ENCODE measurements at regions not wholly inside any gene's neighbourhood (a gene's known extent, or its start where the extent isn't known, plus 50 kb on each side); places are given as distances from the start of the nearest gene placed in this dataset.

GRCh38 chr3:24831221-24831620 lies 336.6 kb upstream of the THRB start:
- H3K4me1 ChIP-seq (replicated peaks in 1 of 2; ENCODE audit: control insufficient read depth in 2 of 2, insufficient read depth in 2 of 2, low read length in 2 of 2): peaks cover 0 to 12% of the 10 kb centered on the region in 2 experiments; a peak in 2 of 5 replicates
- no peak overlapping the region for H2AFZ ChIP-seq (ENCODE audit: low read depth, low read length)
- no peak for TF ChIP-seq ZNF184 (CRISPR knock-in tag; IDR thresholded peaks at IDR 0.05)
- H4K20me1 ChIP-seq (replicated peaks; ENCODE audit: control insufficient read depth, insufficient read depth, low read length): no peaks in the 10 kb centered on the region
- no peak for DNase-seq (ENCODE audit: extremely low read depth in 1 of 4, low spot score in 3 of 4)
- H3K4me2 ChIP-seq (ENCODE audit: insufficient read depth, low read length): no peak overlapping the region
- ChIA-PET CTCF (ENCODE audit: low intra/inter-chr PET ratio) (no interaction called here), POLR2A (interaction anchor here (0.7 kb wide), 1 partner anchor 441 kb away, joined by 3 read pairs; no protein-coding TSS in a partner anchor)
- H3K27ac ChIP-seq (ENCODE audit: extremely low read depth, low read depth, low read length): no peak overlapping the region
- no peak for FAIRE-seq
- no TSS peak for BruUV-seq (replicated peaks)
- no peaks in the 10 kb centered on the region for H3K9me1 ChIP-seq (ENCODE audit: control insufficient read depth, insufficient read depth, low read length)
- in situ Hi-C loops (cut with MboI): no loop called here
- H3K4me3 ChIP-seq: no peak overlapping the region
- peaks cover 0 to 13% of the 10 kb centered on the region in 2 experiments; a peak in 2 of 5 replicates for H3K27me3 ChIP-seq (ENCODE audit: control insufficient read depth in 2 of 2, insufficient read depth in 2 of 2, low read length in 2 of 2)
- no peaks in the 10 kb centered on the region for H3K79me2 ChIP-seq (ENCODE audit: control insufficient read depth, insufficient read depth, low read length)
- no peak for ATAC-seq
- intact Hi-C loops (cut with micrococcal nuclease): no loop called here
- H3K9ac ChIP-seq (ENCODE audit: insufficient read depth in 1 of 2, low read depth in 2 of 2, low read length in 2 of 2): no peak overlapping the region
- H3K36me3 ChIP-seq (ENCODE audit: control insufficient read depth, insufficient read depth, low read length): no peaks in the 10 kb centered on the region
- no peaks in the 10 kb centered on the region for H3K9me3 ChIP-seq (replicated peaks; ENCODE audit: control insufficient read depth, insufficient read depth, low read depth, low read length)
- WGBS (ENCODE audit: insufficient coverage, low coverage, missing lambda C conversion rate): 0% methylated on average over 6 of the region's 6 CpGs

GRCh38 chr3:24832891-24833290 lies 338.2 kb upstream of the THRB start:
- no peaks in the 10 kb centered on the region for H4K20me1 ChIP-seq (replicated peaks; ENCODE audit: control insufficient read depth, insufficient read depth, low read length)
- H3K4me1 ChIP-seq (replicated peaks in 1 of 2; ENCODE audit: control insufficient read depth in 2 of 2, insufficient read depth in 2 of 2, low read length in 2 of 2): peaks cover 0 to 12% of the 10 kb centered on the region in 2 experiments; a peak in 2 of 5 replicates
- CTCF ChIA-PET (ENCODE audit: low intra/inter-chr PET ratio): no interaction called here
- intact Hi-C loops (cut with micrococcal nuclease) (no loop called here), in situ Hi-C loops (cut with MboI) (no loop called here)
- no peaks in the 10 kb centered on the region for H3K79me2 ChIP-seq (ENCODE audit: control insufficient read depth, insufficient read depth, low read length)
- H3K27me3 ChIP-seq (ENCODE audit: control insufficient read depth in 2 of 2, insufficient read depth in 2 of 2, low read length in 2 of 2): peaks cover 0 to 13% of the 10 kb centered on the region in 2 experiments; a peak in 2 of 5 replicates
- H3K4me2 ChIP-seq (ENCODE audit: insufficient read depth, low read length): no peak overlapping the region
- H3K27ac ChIP-seq (ENCODE audit: extremely low read depth, low read depth, low read length): no peak overlapping the region
- H3K9ac ChIP-seq (ENCODE audit: insufficient read depth in 1 of 2, low read depth in 2 of 2, low read length in 2 of 2): no peak overlapping the region
- no peak for FAIRE-seq
- ATAC-seq: no peak
- no peak overlapping the region for H2AFZ ChIP-seq (ENCODE audit: low read depth, low read length)
- BruUV-seq (replicated peaks): no TSS peak
- no peaks in the 10 kb centered on the region for H3K9me3 ChIP-seq (replicated peaks; ENCODE audit: control insufficient read depth, insufficient read depth, low read depth, low read length)
- DNase-seq (ENCODE audit: extremely low read depth in 1 of 4, low spot score in 3 of 4): no peak
- no peak overlapping the region for H3K4me3 ChIP-seq
- WGBS (ENCODE audit: insufficient coverage, low coverage, missing lambda C conversion rate): under 1% methylated on average over 5 of the region's 5 CpGs
- POLR2A ChIA-PET: no interaction called here
- no peaks in the 10 kb centered on the region for H3K36me3 ChIP-seq (ENCODE audit: control insufficient read depth, insufficient read depth, low read length)
- H3K9me1 ChIP-seq (ENCODE audit: control insufficient read depth, insufficient read depth, low read length): no peaks in the 10 kb centered on the region
- TF ChIP-seq RBM34 (IDR thresholded peaks at IDR 0.05; ENCODE audit: borderline replicate concordance, insufficient read depth, low read length) (no peak), USF2 (CRISPR knock-in tag; IDR thresholded peaks at IDR 0.05) (no peak), ELK3 (CRISPR knock-in tag; IDR thresholded peaks at IDR 0.05) (no peak), ZNF311 (CRISPR knock-in tag; IDR thresholded peaks at IDR 0.05) (no peak), HDGF (IDR thresholded peaks at IDR 0.05) (no peak), ZNF699 (CRISPR knock-in tag; IDR thresholded peaks at IDR 0.05; ENCODE audit: insufficient replicate concordance) (no peak), ZFP30 (CRISPR knock-in tag; IDR thresholded peaks at IDR 0.05; ENCODE audit: borderline replicate concordance) (no peak), CREB3L1 (IDR thresholded peaks at IDR 0.05; ENCODE audit: borderline replicate concordance, low read depth) (no peak), XRCC3 (IDR thresholded peaks at IDR 0.05) (no peak), ZKSCAN1 (IDR thresholded peaks at IDR 0.05; ENCODE audit: low read depth, low read length) (no peak), BRF2 (IDR thresholded peaks at IDR 0.05; ENCODE audit: borderline replicate concordance, insufficient read depth, insufficient read length) (no peak), PURB (CRISPR knock-in tag; IDR thresholded peaks at IDR 0.05; ENCODE audit: low read depth) (no peak)

Measured in K562 (cell line).